HG02870 (cell line): ENCODE measurements at regions not wholly inside any gene's neighbourhood (a gene's known extent, or its start where the extent isn't known, plus 50 kb on each side); places are given as distances from the start of the nearest gene placed in this dataset.

Experiments used
- ATAC-seq: cut with Tn5 transposase; IDR thresholded peaks from one replicate; pipeline ENCODE4 v1.9.1; 2021; ENCODE audit warnings: mild to moderate bottlenecking, moderate library complexity; ENCODE audit not compliant: unreplicated experiment

DNA sequence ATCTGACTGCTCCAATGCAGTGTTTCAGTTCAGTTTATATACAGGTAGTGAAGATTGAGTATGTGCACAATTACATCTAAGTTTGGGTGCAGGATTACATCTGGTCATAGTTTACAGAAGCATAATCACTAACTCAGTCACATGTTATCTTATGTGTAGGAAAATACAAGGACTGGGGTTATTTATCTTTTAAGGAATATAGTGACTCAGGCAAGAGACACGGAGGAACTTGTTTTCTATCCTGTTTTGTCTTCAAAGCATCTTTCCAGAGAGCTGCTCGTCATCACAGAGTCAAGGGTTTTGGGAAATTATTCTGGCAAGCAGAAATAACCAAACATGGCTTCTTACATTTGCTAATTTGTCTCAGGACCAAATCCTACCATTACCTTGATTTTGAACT, 1371.5 kb upstream of the TMEFF2 start:
- ATAC-seq = no peak

DNA sequence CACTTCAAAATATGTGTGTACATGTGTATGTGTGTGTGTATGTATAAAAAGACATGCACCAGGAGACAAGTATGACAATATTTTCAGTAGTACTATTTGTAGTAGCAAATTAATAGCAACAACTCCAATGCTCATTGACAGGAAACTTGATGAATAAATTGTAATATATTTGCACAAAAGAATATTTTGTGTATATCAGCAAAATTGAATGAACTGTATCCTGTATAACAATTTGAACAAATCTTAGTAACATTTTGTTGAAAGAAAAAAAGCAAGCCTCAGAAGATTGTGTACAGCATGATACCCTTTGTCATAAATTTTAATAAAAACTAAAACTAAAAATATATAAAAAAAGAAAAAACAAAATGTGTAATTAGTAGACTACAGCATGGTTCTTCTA, 1367.3 kb upstream of the TMEFF2 start:
- ATAC-seq = no peak

DNA sequence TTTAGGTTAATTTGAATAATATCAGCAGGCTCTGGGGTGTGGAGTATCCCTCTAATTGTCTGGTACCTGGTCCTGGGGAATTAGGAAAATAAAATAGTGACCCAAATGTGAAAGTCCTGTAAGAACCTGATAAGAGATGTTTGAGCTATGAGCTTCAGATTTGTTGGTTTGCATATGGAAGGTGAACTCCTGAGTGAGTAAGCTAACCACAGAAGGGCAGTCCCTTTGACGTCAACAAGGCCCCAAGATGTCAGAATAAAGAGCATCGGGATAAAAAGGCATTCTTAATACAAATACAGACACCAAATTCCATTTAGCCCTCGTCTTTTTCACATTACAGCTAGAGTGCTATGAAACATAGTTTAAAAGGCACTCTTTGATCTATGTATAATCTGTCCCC, 1366.3 kb upstream of the TMEFF2 start:
- ATAC-seq = peak; percentile 85

DNA sequence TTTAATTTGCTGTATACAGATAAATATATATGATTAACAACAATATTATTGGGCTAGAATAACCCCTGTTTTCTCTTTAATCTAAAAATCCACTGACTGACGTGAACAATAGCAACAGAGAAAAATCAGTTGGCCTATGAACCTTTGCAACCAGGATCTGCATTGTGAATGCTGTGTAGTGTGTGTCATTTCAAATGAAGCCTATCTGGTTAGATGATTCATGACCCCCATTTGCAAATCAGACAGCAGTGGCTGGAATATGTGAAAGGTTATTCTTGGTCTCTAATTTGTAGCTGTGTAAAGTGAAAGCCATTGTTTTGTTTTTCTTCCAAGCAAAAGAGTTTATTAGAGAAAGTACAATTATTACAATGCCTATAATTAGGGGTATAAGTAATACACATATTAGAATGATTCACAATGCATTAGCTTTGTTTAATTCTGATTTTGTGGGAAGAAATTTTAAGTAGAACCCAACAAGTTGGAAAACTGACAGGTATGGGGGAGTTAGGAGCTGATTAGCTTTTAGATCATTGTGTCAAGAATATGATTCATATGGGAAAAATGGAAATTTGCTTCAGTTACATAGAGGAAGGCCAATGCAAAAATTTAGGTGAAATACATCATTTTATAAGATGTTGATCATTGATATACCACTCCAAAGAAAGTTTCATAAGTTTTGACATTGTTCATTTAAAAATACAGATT, 1362.2 kb upstream of the TMEFF2 start:
- no peak for ATAC-seq

DNA sequence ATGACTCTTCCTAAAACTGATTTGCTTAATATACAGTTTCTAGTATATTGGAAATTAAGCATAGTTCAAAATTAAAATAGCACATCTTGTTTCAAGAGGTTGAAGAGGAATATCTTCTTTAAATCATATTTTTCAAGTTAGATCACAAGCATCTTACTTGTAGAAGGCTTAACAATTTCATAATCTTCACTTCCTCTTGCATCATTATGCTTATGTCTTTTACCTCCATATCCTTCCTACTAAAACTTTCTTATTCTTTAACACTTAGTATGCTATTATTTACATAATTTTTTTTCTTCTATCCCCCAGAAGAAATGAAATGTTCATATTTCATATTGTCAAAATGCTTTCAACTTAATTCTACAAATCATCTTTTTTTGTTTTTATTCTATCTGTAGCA, 1354.9 kb upstream of the TMEFF2 start:
- ATAC-seq = no peak

DNA sequence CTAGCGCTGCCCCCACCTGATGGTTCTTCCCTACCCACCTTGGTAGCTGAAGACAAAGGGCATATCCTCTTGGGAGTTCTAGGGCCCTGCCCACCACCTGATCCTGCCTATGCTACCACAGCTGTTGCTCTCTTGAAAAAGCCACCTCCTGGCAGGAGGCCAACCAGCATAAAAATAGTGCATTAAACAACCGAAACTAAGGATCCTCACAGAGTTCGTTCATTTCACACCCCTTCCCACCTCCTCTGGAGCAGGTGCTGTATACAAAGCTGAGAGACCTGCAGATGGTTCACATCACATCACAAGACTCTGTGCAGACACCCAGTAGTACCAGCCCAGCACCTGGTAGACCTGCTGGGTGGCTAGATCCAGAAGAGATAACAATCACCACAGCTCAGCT, 1348.0 kb upstream of the TMEFF2 start:
- ATAC-seq = no peak

DNA sequence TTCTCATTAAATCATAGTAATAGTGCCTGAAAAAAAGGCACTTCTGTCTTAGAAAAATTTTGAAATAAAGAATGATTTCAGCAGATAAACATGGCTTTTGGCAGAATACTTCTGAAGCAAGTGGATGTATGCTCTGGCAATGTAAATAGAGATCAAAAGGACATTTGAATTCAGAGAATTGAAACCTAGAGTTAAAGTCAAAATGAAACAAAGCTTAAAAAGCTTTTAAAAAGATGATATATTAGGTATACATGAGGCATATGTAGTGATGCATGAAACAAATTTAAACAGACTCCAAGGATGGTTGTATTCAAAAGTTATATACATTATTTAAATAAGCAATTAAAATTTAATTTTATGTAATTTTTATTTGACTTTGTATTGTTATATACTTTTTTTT, 1344.5 kb upstream of the TMEFF2 start:
- ATAC-seq = peak; percentile 95

DNA sequence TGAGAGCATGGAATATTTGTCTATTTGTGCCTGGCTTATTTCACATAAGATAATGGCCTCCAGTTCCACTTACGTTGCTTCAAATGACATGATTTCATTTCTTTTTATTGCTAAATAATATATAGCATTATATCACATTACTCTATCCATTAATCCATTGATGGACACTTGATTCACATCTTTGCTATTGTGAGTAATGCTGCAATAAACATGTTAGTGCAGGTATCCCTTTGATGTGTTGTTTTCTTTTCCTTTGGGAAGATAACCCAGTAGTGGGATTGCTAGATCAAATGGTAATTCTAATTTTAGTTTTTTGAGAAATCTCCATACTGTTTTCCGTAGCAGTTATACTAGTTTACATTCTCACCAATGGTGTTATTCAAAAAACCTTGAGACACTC, 1343.3 kb upstream of the TMEFF2 start:
- no peak for ATAC-seq

DNA sequence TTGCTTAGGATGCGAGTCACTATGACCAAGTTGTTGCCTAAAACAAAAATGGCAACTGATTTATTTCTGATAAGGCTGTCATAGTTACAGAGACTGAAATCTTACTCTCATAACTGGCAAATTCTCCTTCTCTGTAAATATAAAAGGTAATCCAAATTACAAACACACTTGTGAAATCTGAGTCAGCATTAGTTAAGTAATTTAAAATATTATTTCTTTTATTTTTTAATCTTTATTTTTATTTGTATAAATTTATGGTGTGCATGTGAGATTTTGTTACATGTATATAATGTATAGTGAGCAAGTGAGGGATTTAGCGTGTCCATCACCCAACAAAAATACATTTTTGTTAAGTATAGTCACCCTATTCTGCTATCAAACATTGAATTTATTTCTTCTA, 1342.8 kb upstream of the TMEFF2 start:
- ATAC-seq = no peak

DNA sequence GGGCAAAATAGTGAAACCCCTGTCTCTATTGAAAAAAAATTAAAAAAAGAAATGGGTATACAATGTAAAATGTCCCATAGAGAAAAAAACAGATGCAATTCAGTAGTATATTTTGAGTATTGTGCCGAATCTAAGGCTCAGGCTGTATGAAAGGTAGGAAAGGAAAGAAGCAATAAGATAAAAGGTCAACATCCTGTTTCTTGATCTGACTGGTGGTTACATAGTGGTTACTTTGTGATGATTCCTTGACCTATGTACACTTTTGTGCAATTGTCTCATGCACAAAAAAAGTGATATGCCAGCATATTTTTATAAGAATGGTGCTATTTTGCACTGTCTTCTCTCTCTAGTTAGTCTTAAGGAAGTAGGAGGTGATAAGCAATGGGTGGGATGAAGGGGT, 1333.7 kb upstream of the TMEFF2 start:
- ATAC-seq = no peak

DNA sequence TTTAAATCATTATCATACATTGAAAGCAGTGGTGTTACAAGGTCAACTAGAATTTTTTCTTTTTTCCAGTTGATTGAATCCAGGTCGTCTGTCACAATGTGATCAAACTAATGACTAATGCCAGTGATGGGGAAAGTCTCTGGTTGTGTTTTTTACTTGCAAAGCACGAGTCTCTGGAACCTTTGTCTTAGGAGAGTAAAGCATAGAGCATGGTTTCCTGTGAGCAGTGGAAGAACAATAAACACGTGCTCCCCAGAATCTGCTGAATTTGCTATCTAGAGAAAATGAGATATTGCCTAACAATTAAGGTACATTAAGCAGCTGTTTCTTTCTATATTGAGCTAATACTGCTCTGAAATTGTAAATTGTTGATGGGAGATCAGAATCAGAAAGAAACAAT, 1332.4 kb upstream of the TMEFF2 start:
- ATAC-seq = no peak

DNA sequence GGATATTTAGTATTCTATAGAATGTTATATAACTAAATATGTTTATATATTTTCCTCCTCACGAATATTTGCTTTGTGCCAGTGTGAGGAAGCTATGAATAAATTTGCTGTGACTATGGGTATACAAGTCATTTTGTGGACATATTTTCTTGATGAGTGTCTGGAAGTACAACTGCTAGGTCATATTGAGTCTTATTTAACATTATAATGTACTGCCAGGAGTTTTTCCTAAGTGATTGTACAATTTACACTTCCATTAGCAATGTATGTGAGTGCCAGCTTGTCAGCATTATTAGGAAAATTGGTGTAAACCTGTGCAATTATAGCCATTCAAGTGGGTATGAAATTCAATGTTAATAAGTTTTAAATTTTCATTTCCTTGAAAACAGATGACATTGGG, 1328.9 kb upstream of the TMEFF2 start:
- no peak for ATAC-seq

DNA sequence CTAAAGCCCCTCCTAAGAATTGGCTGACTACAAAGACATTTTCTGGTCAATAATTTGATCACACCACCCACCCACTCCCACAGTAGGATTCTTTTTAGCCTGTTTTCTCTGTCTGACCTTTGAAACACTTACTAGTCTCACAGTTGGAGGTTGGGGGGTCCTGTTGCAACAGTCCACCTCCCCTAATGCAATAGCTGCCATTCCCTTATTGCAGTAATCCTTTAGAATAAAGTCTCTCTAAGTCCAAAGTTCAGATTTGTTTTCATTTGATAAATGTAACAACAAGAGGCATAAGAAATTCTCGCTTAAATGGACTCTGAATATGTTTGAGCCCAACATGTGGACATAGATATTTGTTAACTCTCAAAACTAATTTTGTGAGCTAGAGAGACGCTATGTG, 1326.8 kb upstream of the TMEFF2 start:
- ATAC-seq = no peak

DNA sequence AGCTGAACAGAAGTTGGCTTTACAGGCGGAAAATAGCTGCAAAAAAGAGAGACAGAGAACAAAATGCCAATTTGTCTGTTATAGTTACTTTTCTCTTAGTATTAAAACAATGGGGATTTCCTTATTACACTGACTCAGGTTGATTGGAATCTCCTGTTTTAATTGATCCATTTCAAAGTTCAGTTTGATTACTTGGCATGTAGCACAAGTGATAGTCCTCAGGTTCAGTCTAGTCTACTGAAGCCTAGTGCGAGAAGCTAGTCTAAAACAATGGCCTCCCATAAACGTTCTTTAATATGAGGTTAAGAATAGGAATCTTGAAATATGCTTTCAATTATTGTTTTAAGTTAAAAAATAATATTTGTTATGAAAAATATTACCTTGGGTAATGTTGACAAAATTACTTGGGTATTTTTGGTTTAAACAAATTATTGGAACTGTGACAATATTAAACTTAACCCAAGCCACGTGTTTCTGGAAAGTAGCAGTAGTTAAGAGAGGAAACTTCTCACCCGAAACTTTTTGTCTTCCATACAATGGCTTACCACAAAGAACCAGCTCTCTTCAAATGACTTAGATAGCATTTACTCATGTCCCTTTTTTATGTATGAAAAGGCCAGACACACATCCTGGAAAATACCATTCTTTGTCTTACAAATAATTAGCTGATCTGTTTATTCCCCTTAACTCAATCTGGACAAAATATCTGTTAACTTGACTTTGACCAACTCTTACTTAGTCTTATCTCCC, 1326.2 kb upstream of the TMEFF2 start:
- ATAC-seq = peak; percentile 53

DNA sequence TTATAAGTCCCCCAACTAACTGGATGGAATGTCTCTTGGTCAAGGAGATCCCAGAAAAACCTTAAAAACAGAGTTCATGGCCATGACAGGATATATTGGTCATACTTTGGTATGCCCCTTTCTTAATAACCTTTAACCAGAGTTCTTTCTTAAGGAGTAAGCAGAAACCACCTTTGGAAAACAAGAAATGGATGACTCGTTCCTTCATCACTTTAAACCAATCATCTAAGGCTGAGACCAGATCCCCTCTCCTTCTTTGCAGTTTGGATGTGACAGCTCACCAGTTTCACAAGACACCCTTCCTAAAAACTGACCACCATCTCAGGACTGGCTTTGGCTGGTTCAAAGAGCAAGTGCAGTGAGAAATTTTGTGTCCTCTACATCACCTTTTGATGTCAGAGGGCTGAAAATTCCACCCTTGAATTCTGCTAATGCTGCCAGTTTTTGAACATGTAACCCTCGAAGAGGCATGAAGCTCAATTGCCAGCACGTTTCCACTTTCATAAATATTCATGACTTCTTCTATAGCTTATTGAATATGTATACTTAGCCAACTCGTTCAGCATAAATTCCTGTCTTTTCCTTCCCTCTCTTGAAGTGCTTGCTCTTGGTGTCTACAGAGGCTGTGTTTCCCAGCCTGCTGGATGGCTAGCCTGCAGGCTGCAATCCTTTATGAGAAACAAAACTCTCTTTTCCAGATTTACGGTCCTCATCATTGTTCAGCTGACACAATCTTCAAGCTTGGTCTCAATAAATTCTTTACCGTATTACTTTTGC, 1323.5 kb upstream of the TMEFF2 start:
- ATAC-seq = no peak

DNA sequence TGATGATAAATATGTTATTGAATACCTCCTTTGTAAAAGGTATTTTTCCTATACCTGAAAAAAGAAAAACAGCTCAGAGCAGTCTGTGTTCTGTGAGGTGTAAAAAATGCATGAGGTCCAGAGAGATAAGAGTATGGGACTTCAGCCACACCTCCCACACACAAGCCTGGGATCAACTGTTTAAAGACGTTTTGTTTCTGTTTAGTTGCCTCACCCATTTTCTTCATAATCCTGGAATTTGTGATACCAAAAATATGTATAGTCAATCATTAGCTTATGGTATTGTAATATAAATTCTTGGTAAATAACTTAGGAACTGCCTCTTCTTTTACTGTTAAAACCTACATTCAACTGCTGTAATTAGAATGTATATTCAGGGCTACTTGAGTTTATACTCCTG, 1322.9 kb upstream of the TMEFF2 start:
- ATAC-seq = no peak

DNA sequence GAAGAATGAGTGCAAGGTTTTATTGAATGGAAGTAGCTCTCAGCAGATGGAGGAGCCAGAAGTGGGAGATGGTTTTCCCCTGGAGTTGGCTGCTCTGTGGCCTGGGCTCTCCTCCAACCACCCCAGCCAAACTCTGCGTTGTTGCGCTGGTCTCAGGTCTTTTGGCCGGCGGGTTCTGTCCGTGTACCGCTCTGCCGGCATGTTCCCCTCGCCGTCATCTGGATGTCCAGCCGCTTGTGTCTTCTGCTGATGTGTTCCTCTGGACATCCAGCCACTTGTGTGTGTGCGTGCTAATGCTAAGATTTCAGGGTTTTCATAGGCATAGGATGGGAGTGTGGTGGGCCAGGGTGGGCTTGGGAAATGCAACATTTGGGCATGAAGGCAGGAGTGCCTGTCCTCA, 1311.3 kb upstream of the TMEFF2 start:
- no peak for ATAC-seq

DNA sequence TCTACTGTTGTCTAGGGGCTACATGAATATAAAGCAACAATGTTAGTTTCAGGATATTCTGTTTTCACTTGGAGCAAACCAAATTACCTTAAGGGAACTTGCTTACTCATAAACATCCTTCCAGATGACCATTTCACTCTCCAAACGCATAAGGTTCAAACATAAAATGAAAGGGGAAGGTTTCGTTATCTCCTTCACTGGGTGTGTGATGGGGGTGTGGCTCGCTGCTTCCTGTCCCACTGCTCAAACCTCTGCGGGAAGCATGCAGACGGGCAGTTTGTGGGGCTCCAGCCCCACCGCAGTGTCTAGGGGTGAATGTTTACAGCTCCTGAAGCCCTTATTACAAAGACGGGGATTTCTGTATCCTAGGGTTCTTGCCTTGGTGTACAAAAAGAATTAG, 1310.9 kb upstream of the TMEFF2 start:
- ATAC-seq = peak; percentile 64

DNA sequence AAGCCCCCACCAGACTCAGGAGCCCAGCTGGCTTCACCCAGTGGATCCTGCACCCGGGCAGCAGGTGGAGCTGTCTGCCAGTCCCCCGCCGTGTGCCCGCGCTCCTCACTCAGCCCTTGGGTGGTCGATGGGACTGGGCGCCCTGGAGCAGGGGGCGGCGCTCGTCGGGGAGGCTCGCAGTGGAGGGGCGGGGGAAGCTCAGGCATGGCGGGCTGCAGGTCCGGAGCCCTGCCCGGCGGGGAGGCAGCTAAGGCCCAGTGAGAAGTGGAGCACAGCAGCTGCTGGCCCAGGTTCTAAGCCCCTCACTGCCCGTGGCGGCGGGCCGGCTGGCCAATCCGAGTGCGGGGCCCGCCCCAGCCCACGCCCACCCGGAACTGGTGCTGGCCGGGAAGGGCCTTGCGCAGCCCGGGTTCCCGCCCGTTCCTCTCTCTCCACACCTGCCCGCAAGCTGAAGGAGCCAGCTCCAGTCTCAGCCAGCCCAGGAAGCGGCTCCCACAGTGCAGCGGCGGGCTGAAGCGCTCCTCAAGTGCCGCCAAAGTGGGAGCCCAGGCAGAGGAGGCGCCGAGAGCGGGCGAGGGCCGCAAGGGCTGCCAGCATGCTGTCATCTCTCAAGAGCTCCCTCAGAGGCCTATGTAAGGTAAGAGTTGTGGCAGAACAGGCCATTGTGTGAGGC, 1307.8 kb upstream of the TMEFF2 start:
- ATAC-seq = no peak

DNA sequence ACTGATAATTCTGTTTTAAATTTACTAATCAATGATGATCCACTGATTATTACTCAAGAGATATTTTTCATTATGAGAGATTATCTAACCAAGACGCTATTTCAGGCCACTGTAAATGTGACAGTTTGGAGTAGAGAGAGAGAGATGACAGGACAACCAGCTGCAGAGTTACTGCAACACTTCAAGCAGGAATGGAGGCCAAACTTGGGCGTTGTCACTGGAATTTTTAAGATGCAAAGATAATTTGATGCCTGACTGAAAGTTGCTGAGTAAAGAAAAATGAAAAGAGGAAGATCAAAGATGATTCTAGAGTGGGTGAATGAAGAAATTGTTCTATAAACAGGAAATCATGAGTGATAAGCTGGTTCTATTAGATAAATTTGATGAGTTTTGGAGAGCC, 1302.1 kb upstream of the TMEFF2 start:
- ATAC-seq = no peak

DNA sequence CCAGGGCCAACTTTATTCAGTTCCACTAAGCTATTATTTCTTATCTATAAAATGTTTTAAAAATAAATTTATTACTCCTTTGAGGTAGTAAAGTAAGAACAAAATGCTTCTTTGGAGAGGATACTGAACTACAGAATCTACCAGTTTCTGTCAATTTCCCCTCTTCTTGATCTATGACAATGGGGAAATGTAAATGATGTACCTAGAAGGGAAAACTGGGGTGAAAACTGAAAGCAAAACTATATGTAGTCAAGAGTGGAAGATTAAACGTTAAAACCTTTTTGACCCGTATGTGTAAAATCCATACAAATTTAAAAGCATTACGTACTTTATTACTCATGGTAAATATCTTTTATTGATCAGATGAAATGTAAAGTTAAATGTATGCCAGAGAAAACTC, 1287.8 kb upstream of the TMEFF2 start:
- peak; percentile 96 for ATAC-seq
